ENCODE measurements at regions not wholly inside any gene's neighbourhood (a gene's known extent, or its start where the extent isn't known, plus 50 kb on each side); places are given as distances from the start of the nearest gene placed in this dataset.

- no peak overlapping the region for H3K9ac ChIP-seq (ENCODE audit: low read length)
- no peak overlapping the region for H2AFZ ChIP-seq (ENCODE audit: low read length)
- no peaks in the 10 kb centered on the region for H3K9me3 ChIP-seq (ENCODE audit: low read length)
- H3K4me2 ChIP-seq (ENCODE audit: low read length) = no peak overlapping the region
- no peaks in the 10 kb centered on the region for H3F3A ChIP-seq (ENCODE audit: insufficient read depth, low read length)
- no peaks in the 10 kb centered on the region for H4K20me1 ChIP-seq (ENCODE audit: insufficient read depth, low read length)
- H3K36me3 ChIP-seq (ENCODE audit: insufficient read depth, low read length) = no peaks in the 10 kb centered on the region
- H3K79me2 ChIP-seq (ENCODE audit: insufficient read depth, low read length) = no peaks in the 10 kb centered on the region
- H3K27ac ChIP-seq (ENCODE audit: low read depth, low read length, poor library complexity, severe bottlenecking) = no peak overlapping the region
- no peaks in the 10 kb centered on the region for H3K4me1 ChIP-seq (ENCODE audit: insufficient read depth, low read length, severe bottlenecking)
- H3K27me3 ChIP-seq (ENCODE audit: insufficient read depth, low read length) = no peaks in the 10 kb centered on the region
- no peak overlapping the region for H3K4me3 ChIP-seq (ENCODE audit: low read depth, low read length, poor library complexity, severe bottlenecking)
- no peaks in the 10 kb centered on the region for H3K9me2 ChIP-seq (ENCODE audit: low read depth, low read length)
- TF ChIP-seq CTCF (IDR thresholded peaks at IDR 0.05; ENCODE audit: low read length) (no peak), EZH2 (IDR thresholded peaks at IDR 0.05; ENCODE audit: borderline replicate concordance, low read length) (no peak)
Measured at GRCh38 chr2:149670086-149670485, 82.5 kb upstream of the MMADHC start.

- H3K4me2 ChIP-seq (ENCODE audit: low read length) = no peak overlapping the region
- no peaks in the 10 kb centered on the region for H4K20me1 ChIP-seq (ENCODE audit: insufficient read depth, low read length)
- H3K4me1 ChIP-seq (ENCODE audit: insufficient read depth, low read length, severe bottlenecking) = no peaks in the 10 kb centered on the region
- H3K36me3 ChIP-seq (ENCODE audit: insufficient read depth, low read length) = no peaks in the 10 kb centered on the region
- H3K9me3 ChIP-seq (ENCODE audit: low read length) = no peaks in the 10 kb centered on the region
- no peak overlapping the region for H2AFZ ChIP-seq (ENCODE audit: low read length)
- H3K9me2 ChIP-seq (ENCODE audit: low read depth, low read length) = no peaks in the 10 kb centered on the region
- no peaks in the 10 kb centered on the region for H3K27me3 ChIP-seq (ENCODE audit: insufficient read depth, low read length)
- H3K79me2 ChIP-seq (ENCODE audit: insufficient read depth, low read length) = no peaks in the 10 kb centered on the region
- no peak overlapping the region for H3K4me3 ChIP-seq (ENCODE audit: low read depth, low read length, poor library complexity, severe bottlenecking)
- H3K27ac ChIP-seq (ENCODE audit: low read depth, low read length, poor library complexity, severe bottlenecking) = no peak overlapping the region
- TF ChIP-seq CTCF (IDR thresholded peaks at IDR 0.05; ENCODE audit: low read length) (no peak), EZH2 (IDR thresholded peaks at IDR 0.05; ENCODE audit: borderline replicate concordance, low read length) (no peak)
- H3K9ac ChIP-seq (ENCODE audit: low read length) = no peak overlapping the region
- H3F3A ChIP-seq (ENCODE audit: insufficient read depth, low read length) = no peaks in the 10 kb centered on the region
Measured at GRCh38 chr2:149666809-149667320, 79.3 kb upstream of the MMADHC start.

GRCh38 chr2:149664896-149665295, 77.3 kb upstream of the MMADHC start:
- no peaks in the 10 kb centered on the region for H3K36me3 ChIP-seq (ENCODE audit: insufficient read depth, low read length)
- no peak overlapping the region for H3K9ac ChIP-seq (ENCODE audit: low read length)
- H3K4me3 ChIP-seq (ENCODE audit: low read depth, low read length, poor library complexity, severe bottlenecking) = no peak overlapping the region
- H3K27ac ChIP-seq (ENCODE audit: low read depth, low read length, poor library complexity, severe bottlenecking) = no peak overlapping the region
- no peaks in the 10 kb centered on the region for H3K4me1 ChIP-seq (ENCODE audit: insufficient read depth, low read length, severe bottlenecking)
- TF ChIP-seq CTCF (IDR thresholded peaks at IDR 0.05; ENCODE audit: low read length) (no peak), EZH2 (IDR thresholded peaks at IDR 0.05; ENCODE audit: borderline replicate concordance, low read length) (no peak)
- H3K27me3 ChIP-seq (ENCODE audit: insufficient read depth, low read length) = no peaks in the 10 kb centered on the region
- H3K9me2 ChIP-seq (ENCODE audit: low read depth, low read length) = no peaks in the 10 kb centered on the region
- no peaks in the 10 kb centered on the region for H3K9me3 ChIP-seq (ENCODE audit: low read length)
- no peak overlapping the region for H2AFZ ChIP-seq (ENCODE audit: low read length)
- no peak overlapping the region for H3K4me2 ChIP-seq (ENCODE audit: low read length)
- no peaks in the 10 kb centered on the region for H3F3A ChIP-seq (ENCODE audit: insufficient read depth, low read length)
- H3K79me2 ChIP-seq (ENCODE audit: insufficient read depth, low read length) = no peaks in the 10 kb centered on the region
- H4K20me1 ChIP-seq (ENCODE audit: insufficient read depth, low read length) = no peaks in the 10 kb centered on the region
